ENCODE measurements at regions not wholly inside any gene's neighbourhood (a gene's known extent, or its start where the extent isn't known, plus 50 kb on each side); places are given as distances from the start of the nearest gene placed in this dataset.

DNA sequence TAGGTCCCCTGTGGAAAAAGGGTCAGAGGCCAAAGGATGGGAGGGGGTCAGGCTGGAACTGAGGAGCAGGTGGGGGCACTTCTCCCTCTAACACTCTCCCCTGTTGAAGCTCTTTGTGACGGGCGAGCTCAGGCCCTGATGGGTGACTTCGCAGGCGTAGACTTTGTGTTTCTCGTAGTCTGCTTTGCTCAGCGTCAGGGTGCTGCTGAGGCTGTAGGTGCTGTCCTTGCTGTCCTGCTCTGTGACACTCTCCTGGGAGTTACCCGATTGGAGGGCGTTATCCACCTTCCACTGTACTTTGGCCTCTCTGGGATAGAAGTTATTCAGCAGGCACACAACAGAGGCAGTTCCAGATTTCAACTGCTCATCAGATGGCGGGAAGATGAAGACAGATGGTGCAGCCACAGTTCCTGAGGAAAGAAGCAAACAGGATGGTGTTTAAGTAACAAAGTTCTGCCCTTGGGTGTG, 165.8 kb downstream of the RPIA start:
- no peak overlapping the region for H3K27ac ChIP-seq (ENCODE audit: low read depth, low read length)
- H3K9me3 ChIP-seq (ENCODE audit: control insufficient read depth in 1 of 2, insufficient read depth in 1 of 2, low read depth in 1 of 2, low read length in 2 of 2): no peaks in the 10 kb centered on the region
- H3K27me3 ChIP-seq (ENCODE audit: insufficient read depth, low read length): peaks cover 21% of the 10 kb centered on the region; the same call in 1 of the 2 replicates
- no peak overlapping the region for H3K4me2 ChIP-seq (ENCODE audit: low read length)
- BruUV-seq (replicated peaks): no TSS peak
- ChIA-PET RAD21 (ENCODE audit: low non-redundant PET in 1 of 2, low total read pairs in 2 of 2, uncharacterized antibody in 2 of 2, unreplicated experiment in 2 of 2) (no interaction called here), CTCF (interaction anchor here (2.5 kb wide), 1 partner anchor 26 kb away, joined by 8 read pairs; no protein-coding TSS in a partner anchor), POLR2A (no interaction called here)
- H3K36me3 ChIP-seq (ENCODE audit: control insufficient read depth in 1 of 2, insufficient read depth in 2 of 2, low read length in 2 of 2): no peaks in the 10 kb centered on the region
- no peaks in the 10 kb centered on the region for H4K20me1 ChIP-seq (ENCODE audit: insufficient read depth)
- H3K79me2 ChIP-seq (ENCODE audit: insufficient read depth, low read length): no peaks in the 10 kb centered on the region
- H2AFZ ChIP-seq (ENCODE audit: low read depth, low read length, poor library complexity, severe bottlenecking): no peak overlapping the region
- no peaks in the 10 kb centered on the region for H3K9me2 ChIP-seq (ENCODE audit: insufficient read depth)
- H3K4me3 ChIP-seq (replicated peaks in 1 of 2; ENCODE audit: low read depth in 1 of 2, low read length in 2 of 2): no peak overlapping the region
- no peaks in the 10 kb centered on the region; a peak in 1 of 4 replicates for H3K4me1 ChIP-seq (ENCODE audit: control insufficient read depth in 1 of 2, insufficient read depth in 2 of 2, low read length in 2 of 2)
- intact Hi-C loops (cut with micrococcal nuclease): no loop called here
- no peak for ATAC-seq
- no peak for DNase-seq (ENCODE audit: low read depth, low spot score)
- no peak overlapping the region for H3K9ac ChIP-seq (ENCODE audit: low read length)
- TF ChIP-seq, protein P1, sequence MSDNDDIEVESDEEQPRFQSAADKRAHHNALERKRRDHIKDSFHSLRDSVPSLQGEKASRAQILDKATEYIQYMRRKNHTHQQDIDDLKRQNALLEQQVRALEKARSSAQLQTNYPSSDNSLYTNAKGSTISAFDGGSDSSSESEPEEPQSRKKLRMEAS (IDR thresholded peaks at IDR 0.05): no peak
- TF ChIP-seq FOSL1 (IDR thresholded peaks at IDR 0.05; ENCODE audit: low read depth) (no peak), EZH2phosphoT487 (IDR thresholded peaks at IDR 0.05; ENCODE audit: borderline replicate concordance) (no peak), SIN3A (IDR thresholded peaks at IDR 0.05; ENCODE audit: low read depth) (no peak), RAD21 (IDR thresholded peaks at IDR 0.05; ENCODE audit: low read depth) (no peak), JUND (IDR thresholded peaks at IDR 0.05) (no peak), TCF7L2 (IDR thresholded peaks at IDR 0.05; ENCODE audit: borderline replicate concordance, extremely low read depth, insufficient read depth, insufficient read length) (no peak)

DNA sequence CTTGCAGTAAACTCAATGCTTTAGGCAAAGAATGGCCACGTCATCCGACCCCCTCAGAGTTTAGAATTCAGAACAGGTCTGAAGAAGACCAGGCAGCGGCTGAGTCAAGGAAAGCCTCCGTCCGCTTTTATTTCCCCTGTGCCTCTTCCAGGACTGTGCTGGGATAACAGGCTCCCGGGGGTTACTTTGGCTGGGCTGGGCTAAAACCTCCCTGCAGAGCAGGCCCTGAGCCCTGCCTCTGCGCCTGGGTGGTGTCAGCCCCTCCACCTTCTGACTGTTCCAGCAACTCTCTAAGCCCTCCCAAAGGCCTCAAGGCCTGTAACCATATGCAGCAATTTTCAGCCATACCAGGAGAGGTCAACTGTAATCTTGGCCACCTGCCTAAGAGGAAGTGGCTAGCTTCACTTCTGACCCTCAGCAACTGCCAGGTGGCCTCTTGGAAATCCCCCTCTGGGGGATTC, 166.5 kb downstream of the RPIA start:
- BruUV-seq (replicated peaks): no TSS peak
- Histone ChIP-seq H3K9me3 (ENCODE audit: control insufficient read depth in 1 of 2, insufficient read depth in 1 of 2, low read depth in 1 of 2, low read length in 2 of 2) (no peaks in the 10 kb centered on the region), H3K4me2 (ENCODE audit: low read length) (no peak overlapping the region), H3K9me2 (ENCODE audit: insufficient read depth) (no peaks in the 10 kb centered on the region), H3K4me1 (ENCODE audit: control insufficient read depth in 1 of 2, insufficient read depth in 2 of 2, low read length in 2 of 2) (no peaks in the 10 kb centered on the region; a peak in 1 of 4 replicates), H3K36me3 (ENCODE audit: control insufficient read depth in 1 of 2, insufficient read depth in 2 of 2, low read length in 2 of 2) (no peaks in the 10 kb centered on the region), H2AFZ (ENCODE audit: low read depth, low read length, poor library complexity, severe bottlenecking) (no peak overlapping the region), H3K4me3 (replicated peaks in 1 of 2; ENCODE audit: low read depth in 1 of 2, low read length in 2 of 2) (no peak overlapping the region), H4K20me1 (ENCODE audit: insufficient read depth) (no peaks in the 10 kb centered on the region), H3K79me2 (ENCODE audit: insufficient read depth, low read length) (no peaks in the 10 kb centered on the region), H3K27ac (ENCODE audit: low read depth, low read length) (no peak overlapping the region), H3K27me3 (ENCODE audit: insufficient read depth, low read length) (peaks cover 16% of the 10 kb centered on the region; the same call in 1 of the 2 replicates), H3K9ac (ENCODE audit: low read length) (no peak overlapping the region)
- ATAC-seq: no peak
- no peak for DNase-seq (ENCODE audit: low read depth, low spot score)
- intact Hi-C loops (cut with micrococcal nuclease): no loop called here
- ChIA-PET CTCF (interaction anchor here (1.3 to 4.7 kb wide), 3 partner anchors 22 to 26 kb away, joined by 3 to 19 read pairs (median 8); no protein-coding TSS in a partner anchor), RAD21 (ENCODE audit: low non-redundant PET in 1 of 2, low total read pairs in 2 of 2, uncharacterized antibody in 2 of 2, unreplicated experiment in 2 of 2) (no interaction called here), POLR2A (no interaction called here)
- TF ChIP-seq ELF1 (IDR thresholded peaks at IDR 0.05; ENCODE audit: borderline replicate concordance, low read depth) (no peak), SIN3A (IDR thresholded peaks at IDR 0.05; ENCODE audit: low read depth) (no peak)

Measured in HCT116 (cell line).